DMS79 treated with DMSO at 0.1 percent for 48 hours (cell line): ENCODE measurements at regions not wholly inside any gene's neighbourhood (a gene's known extent, or its start where the extent isn't known, plus 50 kb on each side); places are given as distances from the start of the nearest gene placed in this dataset.
"Not testable (repeated sequence)": the region's sequence is repeated elsewhere in the genome, so short reads cannot be mapped to it uniquely, and the experiment has no call there.

Source experiments
- DNase-seq: peaks from one replicate; lab custom pipeline; 2025; lab: John Stamatoyannopoulos, UW

GRCh38 chr6:67878216-67878615 is 756.9 kb upstream of the ADGRB3 start:
- DNase-seq, result not testable (repeated sequence)

- no peak for DNase-seq
Measured at GRCh38 chr6:67877288-67877687, 757.8 kb upstream of the ADGRB3 start.

GRCh38 chr6:67875877-67876383 is 759.2 kb upstream of the ADGRB3 start:
- no peak for DNase-seq

- no peak for DNase-seq
Measured at GRCh38 chr6:67870321-67870720, 764.8 kb upstream of the ADGRB3 start.

GRCh38 chr6:67863346-67863745 is 771.7 kb upstream of the ADGRB3 start:
- no peak for DNase-seq

GRCh38 chr6:67854098-67854497 is 781.0 kb upstream of the ADGRB3 start:
- no peak for DNase-seq

- no peak for DNase-seq
Measured at GRCh38 chr6:67839818-67840217, 795.3 kb upstream of the ADGRB3 start.

GRCh38 chr6:67825201-67825895 is 809.7 kb upstream of the ADGRB3 start:
- DNase-seq, result no peak

GRCh38 chr6:67818322-67818721 is 816.8 kb upstream of the ADGRB3 start:
- no peak for DNase-seq

GRCh38 chr6:67815623-67816022 is 819.5 kb upstream of the ADGRB3 start:
- DNase-seq, result no peak

- no peak for DNase-seq
Measured at GRCh38 chr6:67814262-67814661, 820.8 kb upstream of the ADGRB3 start.

GRCh38 chr6:67812693-67813092 is 822.4 kb upstream of the ADGRB3 start:
- no peak for DNase-seq

- DNase-seq, result no peak
Measured at GRCh38 chr6:67812125-67812524, 823.0 kb upstream of the ADGRB3 start.

GRCh38 chr6:67811239-67812037 is 823.6 kb upstream of the ADGRB3 start:
- DNase-seq, result no peak

- DNase-seq, result not testable (repeated sequence)
Measured at GRCh38 chr6:67804808-67805207, 830.3 kb upstream of the ADGRB3 start.

GRCh38 chr6:67802771-67803170 is 832.3 kb upstream of the ADGRB3 start:
- no peak for DNase-seq

- DNase-seq, result no peak
Measured at GRCh38 chr6:67792996-67793395, 842.1 kb upstream of the ADGRB3 start.

- no peak for DNase-seq
Measured at GRCh38 chr6:67790569-67790968, 844.5 kb upstream of the ADGRB3 start.

GRCh38 chr6:67787119-67787518 is 848.0 kb upstream of the ADGRB3 start:
- not testable (repeated sequence) for DNase-seq

- no peak for DNase-seq
Measured at GRCh38 chr6:67779876-67780275, 855.2 kb upstream of the ADGRB3 start.

GRCh38 chr6:67775333-67775732 is 859.7 kb upstream of the ADGRB3 start:
- no peak for DNase-seq

- no peak for DNase-seq
Measured at GRCh38 chr6:67768972-67769371, 866.1 kb upstream of the ADGRB3 start.
